GM12878 (cell line): ENCODE measurements at regions not wholly inside any gene's neighbourhood (a gene's known extent, or its start where the extent isn't known, plus 50 kb on each side); places are given as distances from the start of the nearest gene placed in this dataset.

Source experiments
- BACH1 ChIP-seq: fragments of 450-650 bp; IDR thresholded peaks from 2 replicates; pipeline ENCODE4 v1.6.1; 2017; ENCODE audit warnings: mild to moderate bottlenecking, borderline replicate concordance
- CTCF ChIP-seq, 3 experiments: IDR thresholded peaks in 2 of 3; conservative IDR thresholded peaks in 1 of 3; 2 replicates each; pipeline ENCODE4 v1.5.1; 2011; ENCODE audit warnings: low read depth in 3 of 3, low read length in 3 of 3, mild to moderate bottlenecking in 3 of 3, control low read depth in 2 of 3, moderate library complexity in 2 of 3, inconsistent platforms in 1 of 3, mixed read lengths in 1 of 3; ENCODE audit not compliant: control insufficient read depth in 2 of 3, insufficient read depth in 1 of 3; ENCODE audit errors: extremely low read depth in 1 of 3
- HDAC6 ChIP-seq: fragments of 200-600 bp; sonication (generic); IDR thresholded peaks from one replicate; pipeline ENCODE4 v1.8.0; 2017; ENCODE audit warnings: antibody characterized with exemption; ENCODE audit not compliant: unreplicated experiment
- KDM1A ChIP-seq: fragments of 200-600 bp; sonication (generic); IDR thresholded peaks from 2 replicates; pipeline ENCODE4 v1.6.1; 2016; ENCODE audit warnings: borderline replicate concordance
- POLR2A ChIP-seq: IDR thresholded peaks from 2 replicates; pipeline ENCODE4 v1.6.1; 2011; ENCODE audit warnings: low read depth, mild to moderate bottlenecking, low read length

- TF ChIP-seq KDM1A (no peak), CTCF (IDR thresholded peaks at IDR 0.05 in 2 of 3, conservative IDR thresholded peaks at IDR 0.05 in 1 of 3; ENCODE audit: control insufficient read depth in 2 of 3, extremely low read depth in 1 of 3, insufficient read depth in 1 of 3, low read depth in 3 of 3, low read length in 3 of 3) (no peak), HDAC6 (no peak), BACH1 (no peak), POLR2A (no peak)
These were observed 110.4 kb upstream of the PARD3B start for GRCh38 chr2:204434660-204435462.
